ENCODE measurements at regions not wholly inside any gene's neighbourhood (a gene's known extent, or its start where the extent isn't known, plus 50 kb on each side); places are given as distances from the start of the nearest gene placed in this dataset.

DNA sequence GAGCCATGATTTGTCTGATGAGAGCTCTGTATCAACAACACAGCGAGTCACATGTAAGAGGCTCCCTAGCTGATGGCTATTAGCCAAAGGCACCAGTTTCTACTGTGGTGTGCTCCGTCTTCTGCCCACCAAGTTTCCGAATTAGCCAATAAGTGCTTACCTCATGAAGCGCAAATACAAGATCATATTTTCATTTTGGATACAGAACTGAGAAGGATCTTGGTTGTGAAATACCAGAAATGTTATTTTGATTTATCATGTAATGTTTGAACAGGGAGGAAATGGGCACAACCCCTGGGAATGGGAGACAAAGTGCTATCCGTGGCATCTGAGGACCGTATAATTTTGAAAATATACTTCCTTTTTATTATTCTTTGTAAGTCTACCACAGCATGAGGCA is 234.3 kb downstream of the DACT1 start:
- TF ChIP-seq CTCF (IDR thresholded peaks at IDR 0.05) = no peak
- Histone ChIP-seq H3K79me2 (ENCODE audit: insufficient read depth, low read length) (no peaks in the 10 kb centered on the region), H3K4me3 (replicated peaks in 1 of 3; ENCODE audit: low read depth in 2 of 3, low read length in 3 of 3) (no peak overlapping the region), H3K36me3 (replicated peaks in 1 of 2; ENCODE audit: control insufficient read depth in 1 of 2, insufficient read depth in 2 of 2, low read length in 2 of 2) (no peaks in the 10 kb centered on the region), H2AFZ (ENCODE audit: insufficient read depth, low read depth, low read length, poor library complexity, severe bottlenecking) (no peak overlapping the region), H3K4me2 (replicated peaks; ENCODE audit: extremely low read depth, low read length, poor library complexity, severe bottlenecking) (no peak overlapping the region), H3K27ac (ENCODE audit: low read depth in 1 of 2, low read length in 2 of 2) (no peak overlapping the region), H3K4me1 (ENCODE audit: control insufficient read depth in 1 of 2, insufficient read depth in 2 of 2, low read length in 2 of 2) (no peaks in the 10 kb centered on the region), H4K20me1 (ENCODE audit: insufficient read depth, low read length) (no peaks in the 10 kb centered on the region), H3K27me3 (ENCODE audit: control insufficient read depth in 2 of 2, insufficient read depth in 2 of 2, low read length in 2 of 2) (no peaks in the 10 kb centered on the region), H3K9ac (ENCODE audit: insufficient read depth, low read length, poor library complexity, severe bottlenecking) (no peak overlapping the region), H3K9me3 (replicated peaks in 1 of 2; ENCODE audit: control insufficient read depth in 1 of 2, insufficient read depth in 1 of 2, low read length in 2 of 2) (no peaks in the 10 kb centered on the region)
- Mint-ChIP-seq H3K27ac (no peak overlapping the region), H3K4me3 (no peak overlapping the region), H3K36me3 (no peaks in the 10 kb centered on the region), H3K4me1 (no peaks in the 10 kb centered on the region), H3K9me3 (no peaks in the 10 kb centered on the region), H3K27me3 (ENCODE audit: low read depth in 3 of 3) (no peaks in the 10 kb centered on the region)
- 83% methylated on average over 1 of the region's 6 CpGs for WGBS (ENCODE audit: insufficient coverage)
- intact Hi-C loops (cut with micrococcal nuclease) = no loop called here
- no peak for DNase-seq

- no peaks in the 10 kb centered on the region for H3K79me2 ChIP-seq (ENCODE audit: insufficient read depth, low read length)
- WGBS (ENCODE audit: insufficient coverage) = 100% methylated on average over 3 of the region's 5 CpGs
- no peak overlapping the region for H3K4me2 ChIP-seq (replicated peaks; ENCODE audit: extremely low read depth, low read length, poor library complexity, severe bottlenecking)
- no peak overlapping the region for H2AFZ ChIP-seq (ENCODE audit: insufficient read depth, low read depth, low read length, poor library complexity, severe bottlenecking)
- no peak for DNase-seq
- Mint-ChIP-seq H3K27ac (no peak overlapping the region), H3K4me3 (no peak overlapping the region), H3K36me3 (no peaks in the 10 kb centered on the region), H3K27me3 (ENCODE audit: low read depth in 3 of 3) (no peaks in the 10 kb centered on the region), H3K4me1 (no peaks in the 10 kb centered on the region), H3K9me3 (no peaks in the 10 kb centered on the region)
- no peak overlapping the region for H3K9ac ChIP-seq (ENCODE audit: insufficient read depth, low read length, poor library complexity, severe bottlenecking)
- no peak overlapping the region for H3K27ac ChIP-seq (ENCODE audit: low read depth in 1 of 2, low read length in 2 of 2)
- H3K36me3 ChIP-seq (replicated peaks in 1 of 2; ENCODE audit: control insufficient read depth in 1 of 2, insufficient read depth in 2 of 2, low read length in 2 of 2) = no peaks in the 10 kb centered on the region
- no peaks in the 10 kb centered on the region for H4K20me1 ChIP-seq (ENCODE audit: insufficient read depth, low read length)
- intact Hi-C loops (cut with micrococcal nuclease) = no loop called here
- no peak for TF ChIP-seq CTCF (IDR thresholded peaks at IDR 0.05)
- no peaks in the 10 kb centered on the region for H3K27me3 ChIP-seq (ENCODE audit: control insufficient read depth in 2 of 2, insufficient read depth in 2 of 2, low read length in 2 of 2)
- H3K9me3 ChIP-seq (replicated peaks in 1 of 2; ENCODE audit: control insufficient read depth in 1 of 2, insufficient read depth in 1 of 2, low read length in 2 of 2) = no peaks in the 10 kb centered on the region
- no peaks in the 10 kb centered on the region for H3K4me1 ChIP-seq (ENCODE audit: control insufficient read depth in 1 of 2, insufficient read depth in 2 of 2, low read length in 2 of 2)
- no peak overlapping the region for H3K4me3 ChIP-seq (replicated peaks in 1 of 3; ENCODE audit: low read depth in 2 of 3, low read length in 3 of 3)
Measured at GRCh38 chr14:58873228-58873953, 235.6 kb downstream of the DACT1 start.

All from CD14-positive monocyte (primary cell).